AG10803 (cell line): ENCODE measurements at regions not wholly inside any gene's neighbourhood (a gene's known extent, or its start where the extent isn't known, plus 50 kb on each side); places are given as distances from the start of the nearest gene placed in this dataset.

Experiments used
- DNase-seq: peaks from one replicate; pipeline ENCODE4 v3.0.0; 2010; ENCODE audit warnings: low read depth
- H3K4me3 ChIP-seq: 2 replicates; pipeline ENCODE4 v1.5.1; 2011; ENCODE audit warnings: mild to moderate bottlenecking, low read length, control low read depth
- CTCF ChIP-seq: conservative IDR thresholded peaks from 2 replicates; pipeline ENCODE4 v1.5.1; 2011; ENCODE audit warnings: mild to moderate bottlenecking, low read length, control low read depth, inconsistent platforms

GRCh38 chr13:109592770-109593169 is 193.6 kb downstream of the IRS2 start:
- H3K4me3 ChIP-seq: no peak overlapping the region
- DNase-seq: no peak
- no peak for TF ChIP-seq CTCF

- DNase-seq: no peak
- no peak for TF ChIP-seq CTCF
- H3K4me3 ChIP-seq: no peak overlapping the region
These were observed 198.7 kb downstream of the IRS2 start for GRCh38 chr13:109587689-109588088.

- H3K4me3 ChIP-seq: no peak overlapping the region
- TF ChIP-seq CTCF: no peak
- DNase-seq: no peak
These were observed 199.7 kb downstream of the IRS2 start for GRCh38 chr13:109586509-109587346.

- no peak for DNase-seq
- no peak overlapping the region for H3K4me3 ChIP-seq
- no peak for TF ChIP-seq CTCF
These were observed 201.5 kb downstream of the IRS2 start for GRCh38 chr13:109584844-109585361.

GRCh38 chr13:109577191-109577700 is 209.1 kb downstream of the IRS2 start:
- no peak for DNase-seq

GRCh38 chr13:109576331-109576813 is 210.0 kb downstream of the IRS2 start:
- no peak for TF ChIP-seq CTCF
- DNase-seq: no peak
- H3K4me3 ChIP-seq: no peak overlapping the region

More at GRCh38 chr13:109577191-109577700, 209.1 kb downstream of the IRS2 start:
- no peak for TF ChIP-seq CTCF
- H3K4me3 ChIP-seq: no peak overlapping the region

DNA sequence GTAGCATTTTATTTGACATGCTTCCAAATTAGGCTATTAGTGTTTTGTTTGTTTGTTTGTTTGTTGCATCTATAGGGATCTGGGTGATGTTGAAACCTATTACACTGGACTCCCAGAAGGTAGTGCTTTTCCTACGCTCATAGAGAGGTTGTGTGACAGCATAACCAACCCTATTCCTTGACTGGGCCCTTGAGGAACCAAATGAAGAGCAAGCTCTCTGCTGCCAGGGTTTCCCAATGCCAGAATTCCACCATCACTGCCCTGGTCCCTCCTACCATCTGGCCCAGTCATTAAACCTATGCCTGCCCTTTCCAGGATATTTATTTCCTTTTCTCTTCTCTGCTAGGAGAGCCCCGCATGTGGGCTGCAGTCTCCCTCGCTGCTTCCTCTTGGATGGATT is 210.6 kb downstream of the IRS2 start:
- no peak for TF ChIP-seq CTCF
- no peak for DNase-seq

More for the DNA sequence above, 210.6 kb downstream of the IRS2 start:
- H3K4me3 ChIP-seq: no peak overlapping the region
